SK-N-SH (cell line): ENCODE measurements at regions not wholly inside any gene's neighbourhood (a gene's known extent, or its start where the extent isn't known, plus 50 kb on each side); places are given as distances from the start of the nearest gene placed in this dataset.

Experiments
- CTCF ChIA-PET: fragments of 300-600, 350-600 bp; formaldehyde crosslinking; extraction: SDS; loops from one replicate; lab custom pipeline; 2021; lab: Yijun Ruan, JAX
- POLR2A ChIA-PET: fragments of 350-600 bp; sonication (Branson Sonifier 250); formaldehyde crosslinking; extraction: SDS; loops from one replicate; lab custom pipeline; 2020; ENCODE audit warnings: antibody characterized with exemption, inconsistent platforms; lab: Yijun Ruan, JAX
- DNase-seq: peaks from one replicate; pipeline ENCODE4 v3.0.0; 2012
- H2AFZ ChIP-seq: fragments of 200-600 bp; sonication (generic); 2 replicates; pipeline ENCODE4 v1.8.1; 2016; ENCODE audit warnings: antibody characterized with exemption, mild to moderate bottlenecking, low read depth
- H3F3A ChIP-seq: fragments of 200-600 bp; sonication (generic); replicated peaks from 2 replicates; pipeline ENCODE3; 2016; ENCODE audit warnings: antibody characterized with exemption, mild to moderate bottlenecking; ENCODE audit not compliant: insufficient read depth
- H3K27ac ChIP-seq, 2 experiments: fragments of 200-500 bp in 1 of 2; fragments of 200-600 bp in 1 of 2; sonication (Bioruptor generic) in 1 of 2; sonication (generic), shearing (Covaris generic) in 1 of 2; 2 replicates each; pipeline versions ENCODE4 v1.5.1 to v1.6.1; 2014 to 2016; ENCODE audit warnings: low read depth in 2 of 2, inconsistent platforms in 1 of 2, low read length in 1 of 2, mild to moderate bottlenecking in 1 of 2, mixed read lengths in 1 of 2
- H3K27me3 ChIP-seq: fragments of 200-600 bp; sonication (generic), shearing (Covaris generic); 2 replicates; pipeline ENCODE4 v1.6.1; 2016; ENCODE audit warnings: mixed run types; ENCODE audit not compliant: insufficient read depth
- H3K36me3 ChIP-seq, 2 experiments: fragments of 200-500 bp in 1 of 2; fragments of 200-600 bp in 1 of 2; sonication (Bioruptor generic) in 1 of 2; sonication (generic) in 1 of 2; replicated peaks in 1 of 2; 2 replicates each; pipeline versions ENCODE3 to v1.5.1; 2014 to 2016; ENCODE audit warnings: low read length in 1 of 2, mild to moderate bottlenecking in 1 of 2; ENCODE audit not compliant: insufficient read depth in 2 of 2, control insufficient read depth in 1 of 2
- H3K4me1 ChIP-seq, 2 experiments: fragments of 200-500 bp in 1 of 2; fragments of 200-600 bp in 1 of 2; sonication (Bioruptor generic) in 1 of 2; sonication (generic), shearing (Covaris generic) in 1 of 2; 2 replicates each; pipeline versions ENCODE4 v1.5.1 to v1.6.1; 2014 to 2016; ENCODE audit warnings: low read depth in 1 of 2, low read length in 1 of 2, mixed run types in 1 of 2; ENCODE audit not compliant: insufficient read depth in 2 of 2, control insufficient read depth in 1 of 2
- H3K4me2 ChIP-seq: fragments of 200-600 bp; sonication (generic), shearing (Covaris generic); 2 replicates; pipeline ENCODE4 v1.6.1; 2017; ENCODE audit warnings: mixed run types
- H3K4me3 ChIP-seq, 2 experiments: fragments of 200-500 bp in 1 of 2; fragments of 200-600 bp in 1 of 2; sonication (Bioruptor generic) in 1 of 2; sonication (generic), shearing (Covaris generic) in 1 of 2; 2 replicates each; pipeline versions ENCODE4 v1.5.1 to v1.8.1; 2014 to 2016; ENCODE audit warnings: low read depth in 2 of 2, inconsistent platforms in 1 of 2, low read length in 1 of 2, mild to moderate bottlenecking in 1 of 2, mixed read lengths in 1 of 2, moderate library complexity in 1 of 2
- H3K79me2 ChIP-seq: fragments of 200-600 bp; sonication (generic); 2 replicates; pipeline ENCODE4 v1.8.1; 2017; ENCODE audit warnings: mild to moderate bottlenecking; ENCODE audit not compliant: insufficient read depth
- H3K9ac ChIP-seq: fragments of 200-600 bp; sonication (generic); 2 replicates; pipeline ENCODE4 v1.6.1; 2017; ENCODE audit warnings: mixed run types
- H3K9me2 ChIP-seq: fragments of 200-600 bp; sonication (generic); 2 replicates; pipeline ENCODE4 v1.6.1; 2017; ENCODE audit warnings: mixed run types
- H3K9me3 ChIP-seq: fragments of 200-600 bp; sonication (generic); 2 replicates; pipeline ENCODE4 v1.6.1; 2017; ENCODE audit warnings: mixed run types, mild to moderate bottlenecking, moderate library complexity
- H4K20me1 ChIP-seq: fragments of 200-600 bp; sonication (generic); 2 replicates; pipeline ENCODE4 v1.6.1; 2017; ENCODE audit warnings: mild to moderate bottlenecking, mixed run types; ENCODE audit not compliant: insufficient read depth
- CHD2 ChIP-seq: fragments of 150-350 bp; IDR thresholded peaks from 2 replicates; pipeline ENCODE4 v1.6.1; 2018; ENCODE audit warnings: low read length; ENCODE audit not compliant: partially characterized antibody
- ELF1 ChIP-seq: IDR thresholded peaks from 2 replicates; pipeline ENCODE4 v1.4.0; 2012
- FOXJ3 ChIP-seq: sonication (generic); formaldehyde crosslinking; IDR thresholded peaks from 2 replicates; pipeline ENCODE4 v1.5.1; 2020; ENCODE audit warnings: mild to moderate bottlenecking, missing genetic modification reagents
- MEF2A ChIP-seq: IDR thresholded peaks from 2 replicates; pipeline ENCODE4 v1.4.0; 2012; ENCODE audit warnings: low read depth, borderline replicate concordance
- MXI1 ChIP-seq: IDR thresholded peaks from 2 replicates; pipeline ENCODE4 v1.6.1; 2012; ENCODE audit warnings: mild to moderate bottlenecking, low read depth, low read length, improper control_type of control experiment
- POLR2AphosphoS5 ChIP-seq: IDR thresholded peaks from 2 replicates; pipeline ENCODE4 v1.6.1; 2012; ENCODE audit warnings: low read depth, low read length
- RAD21 ChIP-seq: IDR thresholded peaks from 2 replicates; pipeline ENCODE4 v1.6.1; 2012; ENCODE audit warnings: mild to moderate bottlenecking, low read length
- SMC3 ChIP-seq: IDR thresholded peaks from 2 replicates; pipeline ENCODE4 v1.6.1; 2012; ENCODE audit warnings: low read depth, low read length, improper control_type of control experiment
- TAF1 ChIP-seq: IDR thresholded peaks from 2 replicates; pipeline ENCODE4 v1.6.1; 2012; ENCODE audit warnings: low read depth, mild to moderate bottlenecking, low read length, moderate library complexity, borderline replicate concordance
- WGBS: methylation state at CpG from one replicate; pipeline ENCODE4 v1.1.6; 2017; ENCODE audit warnings: low lambda C conversion rate; 5-methylcytosine and 5-hydroxymethylcytosine counted together
- TF ChIP-seq, protein P1 (sequence below): IDR thresholded peaks from 2 replicates; pipeline ENCODE4 v1.4.0; 2012; ENCODE audit warnings: low read depth, borderline replicate concordance

DNA sequence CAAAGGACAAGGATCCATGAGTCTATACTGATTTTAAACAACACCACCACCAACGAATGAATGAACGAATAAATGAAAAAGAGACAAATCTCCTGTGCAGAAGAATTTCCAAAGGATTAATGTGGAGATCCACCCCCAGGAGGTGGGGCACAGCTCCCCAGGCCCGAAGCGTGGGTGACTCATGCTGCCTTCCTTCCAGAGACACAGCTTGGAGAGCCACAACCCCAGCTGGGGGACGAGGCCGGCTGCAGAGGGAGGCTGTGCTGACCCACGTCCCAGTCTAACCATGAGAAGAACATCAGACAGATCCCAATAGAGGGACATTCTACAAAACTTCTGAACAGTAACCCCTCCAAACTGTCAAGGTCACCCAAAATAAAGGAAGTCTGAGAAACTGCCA is 557.3 kb upstream of the SALL3 start:
- ChIA-PET POLR2A (no interaction called here), CTCF (no interaction called here)
- Histone ChIP-seq H3K9me2 (no peaks in the 10 kb centered on the region), H3K27ac (no peak overlapping the region), H3K9me3 (no peaks in the 10 kb centered on the region), H3K4me1 (no peaks in the 10 kb centered on the region), H3K36me3 (no peaks in the 10 kb centered on the region), H3K27me3 (peaks cover 17% of the 10 kb centered on the region), H3K4me3 (no peak overlapping the region), H2AFZ (no peak overlapping the region), H3K79me2 (no peaks in the 10 kb centered on the region), H3K9ac (no peak overlapping the region), H3F3A (no peaks in the 10 kb centered on the region), H4K20me1 (no peaks in the 10 kb centered on the region)
- no peak for DNase-seq
- WGBS = 2% methylated on average over 7 of the region's 7 CpGs
- no peak for TF ChIP-seq ELF1
- TF ChIP-seq MXI1 = no peak
- no peak for TF ChIP-seq CHD2
- TF ChIP-seq, all 33 proteins: peak for 0
- H3K4me2 ChIP-seq = no peak overlapping the region

DNA sequence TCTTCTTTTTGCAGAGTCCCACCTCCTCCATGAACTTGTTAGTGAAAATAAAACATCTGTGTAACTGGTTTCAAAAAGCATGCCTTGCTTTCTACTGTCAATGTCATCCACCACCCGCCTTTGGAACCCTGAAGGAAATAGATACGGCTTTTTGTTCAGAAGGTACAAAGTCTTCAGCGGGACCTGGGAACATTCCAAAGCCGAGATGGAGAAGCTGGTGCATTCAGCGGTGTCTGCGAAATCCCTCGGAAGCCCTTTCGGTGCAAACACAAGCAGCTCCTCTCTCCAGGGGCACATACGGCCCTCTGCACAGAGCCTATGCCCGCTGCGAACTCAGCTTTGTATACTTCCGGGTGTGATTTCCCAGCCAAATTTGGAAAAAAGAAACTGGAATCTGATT is 555.8 kb upstream of the SALL3 start:
- no peak overlapping the region for H3K4me2 ChIP-seq
- H3F3A ChIP-seq = no peaks in the 10 kb centered on the region
- TF ChIP-seq, protein P1, sequence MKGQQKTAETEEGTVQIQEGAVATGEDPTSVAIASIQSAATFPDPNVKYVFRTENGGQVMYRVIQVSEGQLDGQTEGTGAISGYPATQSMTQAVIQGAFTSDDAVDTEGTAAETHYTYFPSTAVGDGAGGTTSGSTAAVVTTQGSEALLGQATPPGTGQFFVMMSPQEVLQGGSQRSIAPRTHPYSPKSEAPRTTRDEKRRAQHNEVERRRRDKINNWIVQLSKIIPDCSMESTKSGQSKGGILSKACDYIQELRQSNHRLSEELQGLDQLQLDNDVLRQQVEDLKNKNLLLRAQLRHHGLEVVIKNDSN = no peak
- no peak overlapping the region for H3K9ac ChIP-seq
- no peak overlapping the region for H2AFZ ChIP-seq
- ChIA-PET CTCF (no interaction called here), POLR2A (no interaction called here)
- peaks cover 25% of the 10 kb centered on the region for H3K27me3 ChIP-seq
- H3K4me1 ChIP-seq = no peaks in the 10 kb centered on the region
- no peak for DNase-seq
- no peaks in the 10 kb centered on the region for H4K20me1 ChIP-seq
- H3K4me3 ChIP-seq = no peak overlapping the region
- H3K36me3 ChIP-seq = no peaks in the 10 kb centered on the region
- no peaks in the 10 kb centered on the region for H3K79me2 ChIP-seq
- no peak overlapping the region for H3K27ac ChIP-seq
- 5% methylated on average over 12 of the region's 12 CpGs for whole genome bisulfite sequencing
- H3K9me3 ChIP-seq = no peaks in the 10 kb centered on the region
- no peaks in the 10 kb centered on the region for H3K9me2 ChIP-seq

DNA sequence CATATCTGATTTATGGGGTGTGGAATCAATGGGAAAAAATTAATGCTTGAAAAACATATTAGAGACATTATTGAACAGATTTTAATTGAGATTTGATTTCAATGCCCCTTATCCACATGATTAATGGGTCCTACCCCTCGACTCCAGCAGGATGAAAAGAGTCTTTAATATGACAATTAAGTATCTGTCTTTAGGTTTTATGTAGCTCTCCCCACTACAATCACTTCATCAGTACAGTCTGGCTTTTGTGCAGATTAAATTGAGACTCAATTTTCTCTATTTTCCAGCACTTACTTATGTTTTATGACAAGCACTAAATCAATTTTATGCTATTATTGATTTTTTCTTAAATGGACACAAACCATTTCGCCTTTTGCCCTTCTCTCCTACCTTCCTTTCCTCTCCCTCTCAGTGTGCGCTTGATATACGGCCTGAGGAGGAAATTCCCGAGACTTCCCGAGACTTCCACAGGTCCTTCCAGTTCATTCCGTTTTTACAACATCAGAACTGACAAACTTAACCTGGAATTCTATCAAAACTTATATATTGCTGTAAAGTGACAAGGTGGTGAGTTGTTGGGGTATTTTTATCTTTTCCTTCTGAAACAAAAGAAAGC is 555.1 kb upstream of the SALL3 start:
- H4K20me1 ChIP-seq = no peaks in the 10 kb centered on the region
- 4% methylated on average over 7 of the region's 7 CpGs for WGBS
- H3K4me3 ChIP-seq = no peak overlapping the region
- H3K4me1 ChIP-seq = no peaks in the 10 kb centered on the region
- H3K27me3 ChIP-seq = peaks cover 25% of the 10 kb centered on the region
- DNase-seq = no peak
- TF ChIP-seq FOXJ3 (CRISPR knock-in tag) (no peak), MEF2A (no peak), TAF1 (no peak), RAD21 (no peak), SMC3 (no peak), POLR2AphosphoS5 (no peak)
- TF ChIP-seq, all 33 proteins: peak for 0
- no peak overlapping the region for H3K9ac ChIP-seq
- ChIA-PET CTCF (no interaction called here), POLR2A (no interaction called here)
- H3K9me3 ChIP-seq = no peaks in the 10 kb centered on the region
- no peaks in the 10 kb centered on the region for H3K79me2 ChIP-seq
- H3K4me2 ChIP-seq = no peak overlapping the region
- H3K36me3 ChIP-seq = no peaks in the 10 kb centered on the region
- no peaks in the 10 kb centered on the region for H3K9me2 ChIP-seq
- no peaks in the 10 kb centered on the region for H3F3A ChIP-seq
- no peak overlapping the region for H3K27ac ChIP-seq
- H2AFZ ChIP-seq = no peak overlapping the region
